GM18519 (cell line): ENCODE measurements at regions not wholly inside any gene's neighbourhood (a gene's known extent, or its start where the extent isn't known, plus 50 kb on each side); places are given as distances from the start of the nearest gene placed in this dataset.
"Not testable (repeated sequence)": the region's sequence is repeated elsewhere in the genome, so short reads cannot be mapped to it uniquely, and the experiment has no call there.

ENCODE experiments used
- ATAC-seq: cut with Tn5 transposase; IDR thresholded peaks from one replicate; pipeline ENCODE4 v1.9.1; 2021; ENCODE audit warnings: mild to moderate bottlenecking, moderate library complexity; ENCODE audit not compliant: unreplicated experiment, low FRiP score

- ATAC-seq, result no peak
Measured at GRCh38 chr7:91397612-91398011, 133.4 kb downstream of the FZD1 start.

- no peak for ATAC-seq
Measured at GRCh38 chr7:91398341-91398740, 134.1 kb downstream of the FZD1 start.

GRCh38 chr7:91405092-91405788 is 141.0 kb downstream of the FZD1 start:
- no peak for ATAC-seq

- not testable (repeated sequence) for ATAC-seq
Measured at GRCh38 chr7:91405873-91406272, 141.6 kb downstream of the FZD1 start.

GRCh38 chr7:91407942-91408341 is 143.7 kb downstream of the FZD1 start:
- no peak for ATAC-seq

GRCh38 chr7:91408388-91409154 is 144.3 kb downstream of the FZD1 start:
- ATAC-seq, result no peak

- ATAC-seq, result no peak
Measured at GRCh38 chr7:91411060-91411459, 146.8 kb downstream of the FZD1 start.

- no peak for ATAC-seq
Measured at GRCh38 chr7:91412298-91412697, 148.1 kb downstream of the FZD1 start.

- ATAC-seq, result no peak
Measured at GRCh38 chr7:91414734-91415133, 150.5 kb downstream of the FZD1 start.

- ATAC-seq, result no peak
Measured at GRCh38 chr7:91416155-91416865, 152.1 kb downstream of the FZD1 start.

GRCh38 chr7:91420606-91421005 is 156.4 kb downstream of the FZD1 start:
- ATAC-seq, result no peak

- ATAC-seq, result no peak
Measured at GRCh38 chr7:91421018-91421417, 156.8 kb downstream of the FZD1 start.

- no peak for ATAC-seq
Measured at GRCh38 chr7:91424371-91424770, 160.1 kb downstream of the FZD1 start.

GRCh38 chr7:91425149-91425548 is 160.9 kb downstream of the FZD1 start:
- no peak for ATAC-seq

GRCh38 chr7:91427051-91427450 is 162.8 kb downstream of the FZD1 start:
- ATAC-seq, result no peak

GRCh38 chr7:91431601-91432000 is 167.4 kb downstream of the FZD1 start:
- no peak for ATAC-seq

GRCh38 chr7:91434836-91435235 is 170.6 kb downstream of the FZD1 start:
- no peak for ATAC-seq

- no peak for ATAC-seq
Measured at GRCh38 chr7:91435381-91436059, 171.3 kb downstream of the FZD1 start.

GRCh38 chr7:91436655-91437054 is 172.4 kb downstream of the FZD1 start:
- ATAC-seq, result no peak

- ATAC-seq, result not testable (repeated sequence)
Measured at GRCh38 chr7:91440198-91440597, 176.0 kb downstream of the FZD1 start.

GRCh38 chr7:91443862-91444261 is 179.6 kb downstream of the FZD1 start:
- no peak for ATAC-seq
